ENCODE measurements at regions not wholly inside any gene's neighbourhood (a gene's known extent, or its start where the extent isn't known, plus 50 kb on each side); places are given as distances from the start of the nearest gene placed in this dataset.
"Not testable (repeated sequence)": the region's sequence is repeated elsewhere in the genome, so short reads cannot be mapped to it uniquely, and the experiment has no call there.

DNA sequence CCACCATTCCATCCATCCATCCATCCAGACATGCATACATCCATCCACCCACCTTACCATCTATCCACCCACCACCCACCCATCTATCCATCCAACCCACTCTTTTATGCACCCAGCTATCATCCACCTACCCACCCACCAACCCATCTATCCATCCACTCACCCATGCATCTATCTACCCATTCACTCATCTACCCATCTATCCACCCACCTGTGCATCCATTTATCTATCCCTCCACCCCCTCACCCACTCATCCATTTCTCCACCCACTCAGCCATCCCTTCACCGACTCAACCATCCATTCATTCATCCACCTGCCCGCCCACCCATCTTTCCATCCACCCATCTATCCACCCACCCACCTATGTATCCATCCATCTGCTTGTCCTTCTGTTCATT, 186.4 kb upstream of the OSBPL11 start:
- TF ChIP-seq POLR2A, CTCF (IDR thresholded peaks at IDR 0.05): not testable (repeated sequence)

Data from right lobe of liver (tissue), 4 donors.